C4-2B (cell line): ENCODE measurements at regions not wholly inside any gene's neighbourhood (a gene's known extent, or its start where the extent isn't known, plus 50 kb on each side); places are given as distances from the start of the nearest gene placed in this dataset.
"Not testable (repeated sequence)": the region's sequence is repeated elsewhere in the genome, so short reads cannot be mapped to it uniquely, and the experiment has no call there.

ENCODE experiments used
- H3K27ac ChIP-seq: fragments of 450-650 bp; 2 replicates; pipeline ENCODE4 v1.5.1; 2017
- CTCF ChIP-seq: fragments of 450-650 bp; conservative IDR thresholded peaks from 2 replicates; pipeline ENCODE4 v1.5.1; 2017; ENCODE audit warnings: mild to moderate bottlenecking
- ZFX ChIP-seq: fragments of 450-650 bp; IDR thresholded peaks from 2 replicates; pipeline ENCODE4 v1.6.1; 2017

GRCh38 chr5:114858665-114859437 is 310.9 kb downstream of the TRIM36 start:
- TF ChIP-seq CTCF (no peak), ZFX (no peak)
- no peak overlapping the region for H3K27ac ChIP-seq

- H3K27ac ChIP-seq, result no peak overlapping the region
- TF ChIP-seq CTCF (no peak), ZFX (no peak)
Observed at GRCh38 chr5:114857941-114858551, 311.7 kb downstream of the TRIM36 start.

GRCh38 chr5:114844711-114845110 is 325.0 kb downstream of the TRIM36 start:
- H3K27ac ChIP-seq, result not testable (repeated sequence)

GRCh38 chr5:114839360-114839759 is 330.3 kb downstream of the TRIM36 start:
- H3K27ac ChIP-seq, result peak overlapping the region; percentile 81
- TF ChIP-seq ZFX (no peak), CTCF (0 out of 2 replicates have a peak, but pooled peaks have one; percentile 9)

GRCh38 chr5:114838937-114839336 is 330.8 kb downstream of the TRIM36 start:
- H3K27ac ChIP-seq, result peak overlapping the region; percentile 81
- no peak for TF ChIP-seq ZFX
- no peak for TF ChIP-seq CTCF

GRCh38 chr5:114830114-114830513 is 339.6 kb downstream of the TRIM36 start:
- no peak for TF ChIP-seq ZFX
- no peak for TF ChIP-seq CTCF
- H3K27ac ChIP-seq, result no peak overlapping the region

- H3K27ac ChIP-seq, result no peak overlapping the region
- TF ChIP-seq CTCF, result no peak
- TF ChIP-seq ZFX, result no peak
Observed at GRCh38 chr5:114822863-114823262, 346.8 kb downstream of the TRIM36 start.

- H3K27ac ChIP-seq, result no peak overlapping the region
- TF ChIP-seq ZFX (no peak), CTCF (no peak)
Observed at GRCh38 chr5:114822436-114822835, 347.3 kb downstream of the TRIM36 start.
